Body of pancreas (tissue), 4 donors: ENCODE measurements at regions not wholly inside any gene's neighbourhood (a gene's known extent, or its start where the extent isn't known, plus 50 kb on each side); places are given as distances from the start of the nearest gene placed in this dataset.

ENCODE experiments used
- ATAC-seq: fragments of 150-250 bp; one replicate; pipeline ENCODE4 v1.9.1; 2016
- DNase-seq, 4 donors: peaks; one replicate each; pipeline ENCODE4 v3.0.0-alpha.2; 2019
- H3K27ac ChIP-seq, 4 donors: fragments of 200-600 bp; sonication (generic); 1 replicate in 3 of 4; 2 replicates in 1 of 4; pipeline versions ENCODE4 v1.5.1 to v1.6.1; 2016 to 2019; ENCODE audit warnings: mild to moderate bottlenecking in 1 of 4, mixed read lengths in 1 of 4, moderate library complexity in 1 of 4
- H3K27me3 ChIP-seq, 2 donors: fragments of 200-600 bp; sonication (generic); one replicate each; pipeline ENCODE4 v1.6.0; 2016; ENCODE audit warnings: mild to moderate bottlenecking in 1 of 2
- H3K36me3 ChIP-seq, 2 donors: fragments of 200-600 bp; sonication (generic); replicated peaks in 1 of 2; 2 replicates each; pipeline ENCODE4 v1.5.1; 2016; ENCODE audit warnings: low read depth in 2 of 2; ENCODE audit not compliant: insufficient read depth in 1 of 2
- H3K4me1 ChIP-seq: fragments of 200-600 bp; sonication (generic); one replicate; pipeline ENCODE4 v1.6.0; 2016
- H3K4me3 ChIP-seq, 2 donors: fragments of 200-600 bp; sonication (generic); 1 replicate in 1 of 2; 2 replicates in 1 of 2; pipeline ENCODE4 v1.5.1; 2016 to 2019
- H3K9me3 ChIP-seq, 3 donors: fragments of 200-600 bp; sonication (generic); 1 replicate in 2 of 3; 2 replicates in 1 of 3; pipeline ENCODE4 v1.5.1; 2016
- CTCF ChIP-seq, 7 experiments: fragments of 450-650 bp in 4 of 7; fragments of 200-600 bp in 3 of 7; sonication (generic) in 3 of 7; IDR thresholded peaks; one replicate each; pipeline ENCODE4 v1.5.1; 2016 to 2019; ENCODE audit warnings: antibody characterized with exemption in 7 of 7
- POLR2A ChIP-seq, 3 donors: fragments of 450-650 bp; IDR thresholded peaks; one replicate each; pipeline ENCODE4 v1.6.1; 2016; ENCODE audit warnings: antibody characterized with exemption in 3 of 3, mild to moderate bottlenecking in 2 of 3
- WGBS, 2 donors: methylation state at CpG; one replicate each; pipeline ENCODE4 v1.1.5; 2017; 5-methylcytosine and 5-hydroxymethylcytosine counted together
- intact Hi-C: fragments of 100-400 bp; cut with DNase I; formaldehyde crosslinking; loops from one replicate; pipeline ENCODE4 v1.15.1; 2023

DNA sequence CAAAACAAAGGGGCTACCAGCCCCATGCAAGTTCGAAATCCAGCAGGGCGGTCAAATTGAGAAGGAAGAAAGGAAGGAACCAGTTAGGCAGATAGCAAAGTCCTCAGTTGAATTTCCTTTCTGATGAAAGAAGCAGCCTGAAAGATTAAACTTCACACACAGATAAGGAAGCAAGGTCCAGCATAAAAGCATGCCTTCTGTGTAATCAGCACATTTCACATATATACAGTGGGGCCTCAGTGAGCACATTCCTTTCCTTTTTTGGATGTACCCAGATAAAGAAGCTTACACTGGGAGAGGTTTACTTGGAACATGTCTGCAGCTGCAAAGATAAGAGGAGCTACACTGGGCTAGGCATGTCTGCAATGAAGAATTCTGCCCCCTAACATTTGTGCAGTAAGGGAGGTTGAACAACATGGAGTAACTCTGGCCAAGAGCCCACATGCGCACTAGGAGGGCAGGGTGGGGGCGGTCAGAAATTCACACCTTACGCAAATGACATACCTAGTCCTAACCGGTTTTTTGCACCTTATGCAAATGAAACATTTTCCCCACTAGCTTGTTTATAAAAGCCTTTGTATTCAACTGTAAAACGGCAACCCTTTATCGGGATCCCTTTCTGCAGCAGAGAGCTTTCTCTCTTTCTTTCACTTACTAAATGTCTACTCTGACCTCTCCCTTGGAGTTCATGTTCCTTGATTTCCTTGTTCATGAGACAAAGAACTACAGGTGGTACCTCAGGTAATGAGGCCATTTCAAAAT lies 149.7 kb upstream of the FBXL17 start:
- WGBS, 2 donors, result 72 to 81% methylated on average over 8 of the region's 8 CpGs
- intact Hi-C loops, result no loop called here
- ATAC-seq, result no peak

GRCh38 chr5:108530706-108531105 lies 148.8 kb upstream of the FBXL17 start:
- ATAC-seq, result no peak
- TF ChIP-seq POLR2A (IDR thresholded peaks at IDR 0.05) (no peak), CTCF (IDR thresholded peaks at IDR 0.05) (no peak)
- intact Hi-C loops, result no loop called here

More for the DNA sequence above, 149.7 kb upstream of the FBXL17 start:
- no peak overlapping the region for H3K4me3 ChIP-seq
- H3K9me3 ChIP-seq, result no peaks in the 10 kb centered on the region
- no peaks in the 10 kb centered on the region for H3K36me3 ChIP-seq
- H3K27me3 ChIP-seq, result no peaks in the 10 kb centered on the region
- H3K4me1 ChIP-seq, result no peaks in the 10 kb centered on the region
- TF ChIP-seq POLR2A (IDR thresholded peaks at IDR 0.05) (no peak), CTCF (IDR thresholded peaks at IDR 0.05) (no peak)
- no peak for DNase-seq
- H3K27ac ChIP-seq, result no peak overlapping the region

GRCh38 chr5:108529381-108529780 lies 147.5 kb upstream of the FBXL17 start:
- H3K36me3 ChIP-seq, result no peaks in the 10 kb centered on the region
- no peaks in the 10 kb centered on the region for H3K4me1 ChIP-seq
- DNase-seq, result no peak
- no peak overlapping the region for H3K27ac ChIP-seq
- no peaks in the 10 kb centered on the region for H3K27me3 ChIP-seq
- no peaks in the 10 kb centered on the region for H3K9me3 ChIP-seq
- intact Hi-C loops, result no loop called here
- WGBS, 2 donors, result 56 to 100% methylated on average over 1 of the region's 1 CpG
- no peak for ATAC-seq
- TF ChIP-seq POLR2A (IDR thresholded peaks at IDR 0.05), result no peak
- TF ChIP-seq CTCF (IDR thresholded peaks at IDR 0.05), result no peak
- H3K4me3 ChIP-seq, result no peak overlapping the region

More at GRCh38 chr5:108530706-108531105, 148.8 kb upstream of the FBXL17 start:
- Histone ChIP-seq H3K27me3 (no peaks in the 10 kb centered on the region), H3K4me3 (no peak overlapping the region), H3K4me1 (no peaks in the 10 kb centered on the region), H3K36me3 (no peaks in the 10 kb centered on the region), H3K9me3 (no peaks in the 10 kb centered on the region), H3K27ac (no peak overlapping the region)
- DNase-seq, result no peak
- whole genome bisulfite sequencing, 2 donors, result 82 to 89% methylated on average over 5 of the region's 5 CpGs

DNA sequence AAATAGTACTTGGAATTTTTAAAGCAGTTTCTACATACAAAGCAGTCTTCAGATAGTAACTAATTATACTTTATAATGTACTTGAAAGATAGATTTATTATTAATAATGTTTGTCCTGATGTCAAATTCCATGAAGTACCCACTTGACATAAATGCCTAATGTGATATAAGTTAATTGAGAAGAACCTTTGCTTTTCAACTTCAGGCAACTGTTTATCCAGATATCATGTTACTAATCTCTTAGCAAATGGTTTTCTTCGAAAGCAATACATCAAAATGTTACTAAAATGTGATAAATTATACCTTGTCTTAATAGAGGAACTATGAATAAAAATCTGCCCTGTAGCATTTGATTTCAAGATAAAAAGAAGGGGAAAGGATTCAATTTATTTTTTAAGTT lies 146.8 kb upstream of the FBXL17 start:
- TF ChIP-seq POLR2A (IDR thresholded peaks at IDR 0.05), result no peak
- TF ChIP-seq CTCF (IDR thresholded peaks at IDR 0.05), result no peak
- 20 to 22% methylated on average over 1 of the region's 1 CpG for whole genome bisulfite sequencing, 2 donors
- no peak overlapping the region for H3K4me3 ChIP-seq
- H3K36me3 ChIP-seq, result no peaks in the 10 kb centered on the region
- no peak for ATAC-seq
- no peak overlapping the region for H3K27ac ChIP-seq
- no peaks in the 10 kb centered on the region for H3K9me3 ChIP-seq
- no peak for DNase-seq
- no peaks in the 10 kb centered on the region for H3K27me3 ChIP-seq
- H3K4me1 ChIP-seq, result no peaks in the 10 kb centered on the region
- intact Hi-C loops, result no loop called here

DNA sequence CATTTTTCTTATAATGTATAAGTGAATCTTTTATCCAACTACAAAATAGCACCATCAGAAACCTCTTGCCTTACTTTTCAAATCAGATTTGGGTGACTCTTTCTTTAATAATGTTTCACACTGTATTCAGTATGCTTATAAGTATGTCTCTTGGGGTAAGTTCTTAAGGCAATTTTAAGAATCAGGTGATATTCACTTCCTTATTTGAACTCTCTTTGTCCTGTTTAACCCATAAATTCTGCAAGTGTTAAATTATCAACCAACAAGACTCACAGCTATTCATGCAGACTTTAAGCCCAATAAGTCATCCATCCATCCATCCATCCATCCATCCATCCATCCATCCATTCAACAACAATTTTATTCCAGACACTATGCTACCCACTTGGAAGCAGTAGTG lies 142.7 kb upstream of the FBXL17 start:
- Histone ChIP-seq H3K27me3 (no peaks in the 10 kb centered on the region), H3K4me3 (no peak overlapping the region), H3K27ac (no peak overlapping the region), H3K36me3 (no peaks in the 10 kb centered on the region), H3K9me3 (no peaks in the 10 kb centered on the region), H3K4me1 (no peaks in the 10 kb centered on the region)
- TF ChIP-seq CTCF (IDR thresholded peaks at IDR 0.05) (no peak), POLR2A (IDR thresholded peaks at IDR 0.05) (no peak)
- DNase-seq, result no peak
- no peak for ATAC-seq
- intact Hi-C loops, result no loop called here
